Activated CD4-positive, alpha-beta memory T cell treated with anti-CD3 and anti-CD28 coated beads for 36 hours (primary cell): ENCODE measurements at regions not wholly inside any gene's neighbourhood (a gene's known extent, or its start where the extent isn't known, plus 50 kb on each side); places are given as distances from the start of the nearest gene placed in this dataset.
A peak's percentile ranks its signal among the peaks of the same experiment; 100 is the strongest.

Source experiments
- CTCF ChIA-PET: fragments of 350-600 bp; sonication (Branson Sonifier 250); formaldehyde crosslinking; loops from one replicate; lab custom pipeline; 2021; ENCODE audit warnings: antibody characterized with exemption, inconsistent platforms; lab: Charles Lee
- POLR2A ChIA-PET: fragments of 350-600 bp; sonication (Branson Sonifier 250); formaldehyde crosslinking; loops from one replicate; lab custom pipeline; 2021; ENCODE audit warnings: antibody characterized with exemption; lab: Charles Lee
- DNase-seq: peaks from one replicate; pipeline ENCODE4 v3.0.0-alpha.2; 2020
- H3K27ac Mint-ChIP-seq: one replicate; pipeline ENCODE4 v1.8.0; 2021; ENCODE audit warnings: mixed read lengths
- H3K27me3 Mint-ChIP-seq: one replicate; pipeline ENCODE4 v1.8.0; 2021; ENCODE audit warnings: mixed read lengths
- H3K36me3 Mint-ChIP-seq: one replicate; pipeline ENCODE4 v1.8.0; 2021; ENCODE audit warnings: mixed read lengths
- H3K4me1 Mint-ChIP-seq: one replicate; pipeline ENCODE4 v1.8.0; 2021; ENCODE audit warnings: low read depth, mixed read lengths
- H3K4me3 Mint-ChIP-seq: one replicate; pipeline ENCODE4 v1.8.0; 2021; ENCODE audit warnings: mild to moderate bottlenecking, mixed read lengths
- H3K9me3 Mint-ChIP-seq: one replicate; pipeline ENCODE4 v1.8.0; 2021; ENCODE audit warnings: mixed read lengths
- intact Hi-C: fragments of 100-400 bp; cut with micrococcal nuclease; formaldehyde crosslinking; loops from one replicate; pipeline ENCODE4 v1.15.1; 2023

- no peaks in the 10 kb centered on the region for H3K4me1 Mint-ChIP-seq
Observed at GRCh38 chr10:23675585-23675984, 236.7 kb downstream of the OTUD1 start.

GRCh38 chr10:23676296-23676695, 237.4 kb downstream of the OTUD1 start:
- intact Hi-C loops: no loop called here
- H3K27me3 Mint-ChIP-seq: peaks cover 14% of the 10 kb centered on the region
- peaks cover 5% of the 10 kb centered on the region for H3K9me3 Mint-ChIP-seq
- no peaks in the 10 kb centered on the region for H3K4me1 Mint-ChIP-seq
- CTCF ChIA-PET: no interaction called here
- no peak for DNase-seq
- no peak overlapping the region for H3K27ac Mint-ChIP-seq
- H3K4me3 Mint-ChIP-seq: no peak overlapping the region
- no peaks in the 10 kb centered on the region for H3K36me3 Mint-ChIP-seq
- POLR2A ChIA-PET: no interaction called here

More at GRCh38 chr10:23675585-23675984, 236.7 kb downstream of the OTUD1 start:
- Mint-ChIP-seq H3K27ac (no peak overlapping the region), H3K27me3 (peaks cover 13% of the 10 kb centered on the region), H3K9me3 (peaks cover 3% of the 10 kb centered on the region), H3K4me3 (no peak overlapping the region), H3K36me3 (no peaks in the 10 kb centered on the region)
- CTCF ChIA-PET: no interaction called here
- intact Hi-C loops: no loop called here
- DNase-seq: no peak
- POLR2A ChIA-PET: no interaction called here

GRCh38 chr10:23686722-23687121, 247.8 kb downstream of the OTUD1 start:
- no peaks in the 10 kb centered on the region for H3K4me1 Mint-ChIP-seq
- DNase-seq: no peak
- H3K9me3 Mint-ChIP-seq: no peaks in the 10 kb centered on the region
- no peaks in the 10 kb centered on the region for H3K36me3 Mint-ChIP-seq
- H3K4me3 Mint-ChIP-seq: no peak overlapping the region
- no peaks in the 10 kb centered on the region for H3K27me3 Mint-ChIP-seq
- H3K27ac Mint-ChIP-seq: no peak overlapping the region
- intact Hi-C loops: no loop called here
- CTCF ChIA-PET: no interaction called here
- POLR2A ChIA-PET: no interaction called here

GRCh38 chr10:23692736-23693135, 253.9 kb downstream of the OTUD1 start:
- DNase-seq: no peak
- intact Hi-C loops: loop anchor here (10.0 kb wide), 1 partner anchor 498 kb away; the partner anchor contains the start of gene PTF1A
- Mint-ChIP-seq H3K27ac (no peak overlapping the region), H3K4me1 (peaks cover 3% of the 10 kb centered on the region), H3K9me3 (no peaks in the 10 kb centered on the region), H3K27me3 (peaks cover 41% of the 10 kb centered on the region), H3K4me3 (no peak overlapping the region), H3K36me3 (no peaks in the 10 kb centered on the region)
- CTCF ChIA-PET: no interaction called here
- POLR2A ChIA-PET: no interaction called here

- H3K27ac Mint-ChIP-seq: no peak overlapping the region
- no peak overlapping the region for H3K4me3 Mint-ChIP-seq
- H3K9me3 Mint-ChIP-seq: no peaks in the 10 kb centered on the region
- CTCF ChIA-PET: interaction anchor here (0.9 kb wide), 1 partner anchor 536 kb away, joined by 4 read pairs; no protein-coding TSS in a partner anchor
- POLR2A ChIA-PET: no interaction called here
- DNase-seq: peak; percentile 19
- H3K36me3 Mint-ChIP-seq: no peaks in the 10 kb centered on the region
- H3K4me1 Mint-ChIP-seq: peaks cover 3% of the 10 kb centered on the region
- intact Hi-C loops: loop anchor here (10.0 kb wide), 1 partner anchor 499 kb away; the partner anchor contains the start of gene PTF1A
- peaks cover 41% of the 10 kb centered on the region for H3K27me3 Mint-ChIP-seq
Observed at GRCh38 chr10:23693501-23693901, 254.6 kb downstream of the OTUD1 start.

- CTCF ChIA-PET: interaction anchor here (0.9 kb wide), 1 partner anchor 536 kb away, joined by 4 read pairs; no protein-coding TSS in a partner anchor
- Mint-ChIP-seq H3K27me3 (peaks cover 41% of the 10 kb centered on the region), H3K4me3 (no peak overlapping the region), H3K4me1 (peaks cover 3% of the 10 kb centered on the region), H3K9me3 (no peaks in the 10 kb centered on the region), H3K27ac (no peak overlapping the region), H3K36me3 (no peaks in the 10 kb centered on the region)
- DNase-seq: no peak
- POLR2A ChIA-PET: no interaction called here
- intact Hi-C loops: loop anchor here (10.0 kb wide), 1 partner anchor 499 kb away; the partner anchor contains the start of gene PTF1A
Observed at GRCh38 chr10:23693925-23694324, 255.1 kb downstream of the OTUD1 start.

GRCh38 chr10:23694446-23694920, 255.6 kb downstream of the OTUD1 start:
- CTCF ChIA-PET: interaction anchor here (0.9 kb wide), 1 partner anchor 537 kb away, joined by 4 read pairs; no protein-coding TSS in a partner anchor
- no peak for DNase-seq
- POLR2A ChIA-PET: no interaction called here
- Mint-ChIP-seq H3K27me3 (peaks cover 43% of the 10 kb centered on the region), H3K27ac (no peak overlapping the region), H3K36me3 (no peaks in the 10 kb centered on the region), H3K4me3 (no peak overlapping the region), H3K9me3 (no peaks in the 10 kb centered on the region), H3K4me1 (peaks cover 3% of the 10 kb centered on the region)
- intact Hi-C loops: loop anchor here (10.0 kb wide), 1 partner anchor 500 kb away; the partner anchor contains the start of gene PTF1A

GRCh38 chr10:23694921-23695824, 256.3 kb downstream of the OTUD1 start:
- H3K4me1 Mint-ChIP-seq: peaks cover 3% of the 10 kb centered on the region
- DNase-seq: no peak
- CTCF ChIA-PET: no interaction called here
- no peak overlapping the region for H3K4me3 Mint-ChIP-seq
- no peaks in the 10 kb centered on the region for H3K36me3 Mint-ChIP-seq
- H3K27me3 Mint-ChIP-seq: peaks cover 44% of the 10 kb centered on the region
- H3K9me3 Mint-ChIP-seq: no peaks in the 10 kb centered on the region
- POLR2A ChIA-PET: no interaction called here
- intact Hi-C loops: loop anchor here (10.0 kb wide), 1 partner anchor 500 kb away; the partner anchor contains the start of gene PTF1A
- no peak overlapping the region for H3K27ac Mint-ChIP-seq

GRCh38 chr10:23695825-23696420, 257.0 kb downstream of the OTUD1 start:
- H3K4me1 Mint-ChIP-seq: peaks cover 3% of the 10 kb centered on the region
- H3K9me3 Mint-ChIP-seq: no peaks in the 10 kb centered on the region
- no peak overlapping the region for H3K27ac Mint-ChIP-seq
- intact Hi-C loops: loop anchor here (10.0 kb wide), 1 partner anchor 501 kb away; the partner anchor contains the start of gene PTF1A
- ChIA-PET CTCF (no interaction called here), POLR2A (no interaction called here)
- H3K36me3 Mint-ChIP-seq: no peaks in the 10 kb centered on the region
- no peak overlapping the region for H3K4me3 Mint-ChIP-seq
- no peak for DNase-seq
- peaks cover 47% of the 10 kb centered on the region for H3K27me3 Mint-ChIP-seq

GRCh38 chr10:23696476-23696875, 257.6 kb downstream of the OTUD1 start:
- Mint-ChIP-seq H3K9me3 (no peaks in the 10 kb centered on the region), H3K4me3 (no peak overlapping the region), H3K4me1 (peaks cover 3% of the 10 kb centered on the region), H3K27ac (no peak overlapping the region), H3K27me3 (peaks cover 51% of the 10 kb centered on the region), H3K36me3 (no peaks in the 10 kb centered on the region)
- no peak for DNase-seq
- POLR2A ChIA-PET: no interaction called here
- CTCF ChIA-PET: no interaction called here
- intact Hi-C loops: loop anchor here (10.0 kb wide), 1 partner anchor 502 kb away; the partner anchor contains the start of gene PTF1A

GRCh38 chr10:23702977-23703414, 264.1 kb downstream of the OTUD1 start:
- Mint-ChIP-seq H3K4me3 (no peak overlapping the region), H3K9me3 (no peaks in the 10 kb centered on the region), H3K27me3 (peaks cover 27% of the 10 kb centered on the region), H3K36me3 (no peaks in the 10 kb centered on the region), H3K4me1 (no peaks in the 10 kb centered on the region), H3K27ac (no peak overlapping the region)
- intact Hi-C loops: loop anchor here (1.0 to 5.0 kb wide), 4 partner anchors 171 to 544 kb away; no protein-coding TSS in a partner anchor
- peak; percentile 54 for DNase-seq
- ChIA-PET POLR2A (no interaction called here), CTCF (interaction anchor here (1.0 to 3.9 kb wide), 7 partner anchors 11 to 545 kb away, joined by 3 to 29 read pairs (median 4); no protein-coding TSS in a partner anchor)

- Mint-ChIP-seq H3K4me3 (no peak overlapping the region), H3K27ac (no peak overlapping the region), H3K4me1 (no peaks in the 10 kb centered on the region), H3K36me3 (no peaks in the 10 kb centered on the region), H3K9me3 (no peaks in the 10 kb centered on the region), H3K27me3 (peaks cover 11% of the 10 kb centered on the region)
- ChIA-PET POLR2A (no interaction called here), CTCF (no interaction called here)
- intact Hi-C loops: no loop called here
- no peak for DNase-seq
Observed at GRCh38 chr10:23715363-23715762, 276.5 kb downstream of the OTUD1 start.
